GM21529 (cell line): ENCODE measurements at regions not wholly inside any gene's neighbourhood (a gene's known extent, or its start where the extent isn't known, plus 50 kb on each side); places are given as distances from the start of the nearest gene placed in this dataset.

Experiments used
- ATAC-seq: cut with Tn5 transposase; IDR thresholded peaks from one replicate; pipeline ENCODE4 v1.9.1; 2021; ENCODE audit not compliant: unreplicated experiment

GRCh38 chr10:113285305-113285704 is 267.5 kb upstream of the HABP2 start:
- ATAC-seq: no peak

- ATAC-seq: no peak
These were observed 265.3 kb upstream of the HABP2 start for GRCh38 chr10:113287592-113287991.

GRCh38 chr10:113290137-113290536 is 262.7 kb upstream of the HABP2 start:
- ATAC-seq: no peak

GRCh38 chr10:113291413-113291812 is 261.4 kb upstream of the HABP2 start:
- ATAC-seq: no peak

GRCh38 chr10:113292086-113292485 is 260.8 kb upstream of the HABP2 start:
- ATAC-seq: no peak

- no peak for ATAC-seq
These were observed 260.1 kb upstream of the HABP2 start for GRCh38 chr10:113292743-113293142.

- no peak for ATAC-seq
These were observed 259.7 kb upstream of the HABP2 start for GRCh38 chr10:113293167-113293566.

- ATAC-seq: no peak
These were observed 258.0 kb upstream of the HABP2 start for GRCh38 chr10:113294868-113295267.

GRCh38 chr10:113297226-113297625 is 255.6 kb upstream of the HABP2 start:
- ATAC-seq: no peak

- ATAC-seq: no peak
These were observed 254.2 kb upstream of the HABP2 start for GRCh38 chr10:113298616-113299015.

GRCh38 chr10:113300201-113300600 is 252.7 kb upstream of the HABP2 start:
- no peak for ATAC-seq

- ATAC-seq: peak; percentile 45
These were observed 252.2 kb upstream of the HABP2 start for GRCh38 chr10:113300617-113301016.

- no peak for ATAC-seq
These were observed 251.4 kb upstream of the HABP2 start for GRCh38 chr10:113301342-113301984.

GRCh38 chr10:113302062-113302461 is 250.8 kb upstream of the HABP2 start:
- ATAC-seq: no peak

GRCh38 chr10:113303544-113304146 is 249.2 kb upstream of the HABP2 start:
- ATAC-seq: no peak

GRCh38 chr10:113304726-113305125 is 248.1 kb upstream of the HABP2 start:
- ATAC-seq: no peak

- ATAC-seq: no peak
These were observed 247.0 kb upstream of the HABP2 start for GRCh38 chr10:113305871-113306270.

GRCh38 chr10:113309791-113310190 is 243.1 kb upstream of the HABP2 start:
- ATAC-seq: no peak

- ATAC-seq: no peak
These were observed 242.5 kb upstream of the HABP2 start for GRCh38 chr10:113310347-113310746.

- ATAC-seq: no peak
These were observed 239.7 kb upstream of the HABP2 start for GRCh38 chr10:113313048-113313602.

- ATAC-seq: no peak
These were observed 239.1 kb upstream of the HABP2 start for GRCh38 chr10:113313722-113314121.

GRCh38 chr10:113316506-113316905 is 236.3 kb upstream of the HABP2 start:
- ATAC-seq: no peak

GRCh38 chr10:113317489-113317888 is 235.4 kb upstream of the HABP2 start:
- no peak for ATAC-seq
